Ascending aorta (tissue), 2 donors: ENCODE measurements at regions not wholly inside any gene's neighbourhood (a gene's known extent, or its start where the extent isn't known, plus 50 kb on each side); places are given as distances from the start of the nearest gene placed in this dataset.
A peak's percentile ranks its signal among the peaks of the same experiment; 100 is the strongest.

Experiments used
- DNase-seq, 2 donors: peaks; one replicate each; pipeline ENCODE4 v3.0.0-alpha.2; 2019; ENCODE audit warnings: low spot score in 2 of 2
- H3K27ac ChIP-seq, 2 donors: fragments of 200-600 bp; sonication (generic); one replicate each; pipeline ENCODE4 v1.5.1; 2016 to 2017; ENCODE audit warnings: mild to moderate bottlenecking in 1 of 2
- H3K27me3 ChIP-seq: fragments of 200-600 bp; sonication (generic); one replicate; pipeline ENCODE4 v1.5.1; 2017
- H3K36me3 ChIP-seq, 2 donors: fragments of 200-600 bp; sonication (generic); one replicate each; pipeline ENCODE4 v1.5.1; 2016
- H3K4me1 ChIP-seq, 2 donors: fragments of 200-600 bp; sonication (generic); one replicate each; pipeline ENCODE4 v1.5.1; 2016 to 2017; ENCODE audit warnings: mild to moderate bottlenecking in 1 of 2
- H3K4me3 ChIP-seq, 2 donors: fragments of 200-600 bp; sonication (generic); one replicate each; pipeline ENCODE4 v1.5.1; 2016 to 2017; ENCODE audit warnings: mild to moderate bottlenecking in 1 of 2
- H3K9me3 ChIP-seq, 2 donors: fragments of 200-600 bp; sonication (generic); one replicate each; pipeline ENCODE4 v1.5.1; 2016
- CTCF ChIP-seq, 3 experiments: fragments of 200-600 bp in 2 of 3; fragments of 450-650 bp in 1 of 3; sonication (generic) in 2 of 3; IDR thresholded peaks; one replicate each; pipeline ENCODE4 v1.5.1; 2016 to 2019; ENCODE audit warnings: antibody characterized with exemption in 3 of 3, mild to moderate bottlenecking in 1 of 3, moderate library complexity in 1 of 3
- intact Hi-C: fragments of 100-400 bp; cut with DNase I; formaldehyde crosslinking; loops from one replicate; pipeline ENCODE4 v1.15.1; 2023

- no peak overlapping the region for H3K27ac ChIP-seq
- H3K27me3 ChIP-seq: no peaks in the 10 kb centered on the region
- no peak for DNase-seq
- H3K9me3 ChIP-seq: no peaks in the 10 kb centered on the region
- TF ChIP-seq CTCF (IDR thresholded peaks at IDR 0.05): no peak
- intact Hi-C loops: no loop called here
- H3K36me3 ChIP-seq: no peaks in the 10 kb centered on the region
- H3K4me1 ChIP-seq: peaks cover 0 to 3% of the 10 kb centered on the region in 2 donors
- H3K4me3 ChIP-seq: no peak overlapping the region
Observed at GRCh38 chr2:224223851-224224555, 177.9 kb downstream of the FAM124B start.

DNA sequence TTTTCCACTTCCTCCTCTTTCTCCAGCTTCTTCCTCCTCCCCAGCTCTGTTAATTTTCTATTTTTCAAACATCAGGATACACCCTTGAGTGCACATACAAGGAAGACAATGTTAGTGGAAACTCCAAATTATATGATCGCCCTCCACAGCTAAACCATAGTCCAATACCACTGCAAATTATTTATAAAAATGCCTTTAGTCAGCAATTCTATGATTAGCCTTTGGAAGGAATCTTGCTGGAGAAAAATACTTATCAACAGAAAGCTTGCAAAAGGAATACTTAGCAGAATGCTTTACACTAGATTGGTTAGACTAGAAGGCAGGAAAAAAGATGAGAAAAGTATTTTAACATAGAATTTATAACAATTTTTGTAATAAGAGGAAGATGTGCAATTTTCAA lies 178.9 kb downstream of the FAM124B start:
- Histone ChIP-seq H3K4me1 (peaks cover 0 to 3% of the 10 kb centered on the region in 2 donors), H3K9me3 (no peaks in the 10 kb centered on the region), H3K27ac (no peak overlapping the region), H3K27me3 (no peaks in the 10 kb centered on the region), H3K36me3 (no peaks in the 10 kb centered on the region), H3K4me3 (no peak overlapping the region)
- intact Hi-C loops: no loop called here
- TF ChIP-seq CTCF (IDR thresholded peaks at IDR 0.05): no peak
- no peak for DNase-seq

GRCh38 chr2:224222291-224222690 lies 179.6 kb downstream of the FAM124B start:
- H3K4me3 ChIP-seq: no peak overlapping the region
- H3K27me3 ChIP-seq: no peaks in the 10 kb centered on the region
- intact Hi-C loops: no loop called here
- H3K4me1 ChIP-seq: peaks cover 0 to 3% of the 10 kb centered on the region in 2 donors
- no peak for TF ChIP-seq CTCF (IDR thresholded peaks at IDR 0.05)
- no peak for DNase-seq
- H3K9me3 ChIP-seq: no peaks in the 10 kb centered on the region
- no peak overlapping the region for H3K27ac ChIP-seq
- H3K36me3 ChIP-seq: no peaks in the 10 kb centered on the region

DNA sequence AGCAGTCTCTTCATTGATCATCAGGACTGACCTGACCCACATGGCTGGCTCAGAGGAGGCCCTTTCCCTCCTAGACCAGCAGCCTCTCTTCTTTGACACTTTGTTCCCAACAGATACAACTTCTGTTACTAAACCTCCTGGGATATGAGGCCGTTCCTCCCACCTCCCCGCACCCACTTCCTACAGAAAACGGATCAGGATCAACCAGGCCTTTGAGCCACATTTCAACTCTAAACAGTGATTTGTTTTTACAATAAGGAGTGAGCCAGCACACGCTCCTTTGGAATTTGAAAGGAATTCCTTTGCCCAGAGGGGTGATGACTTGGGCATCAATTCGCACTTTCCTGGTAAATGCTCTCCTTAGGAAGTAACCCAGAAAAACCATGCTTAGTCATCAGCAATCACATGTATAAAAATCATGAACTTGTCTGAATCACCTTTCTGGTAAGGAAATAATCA lies 180.4 kb downstream of the FAM124B start:
- no peak overlapping the region for H3K4me3 ChIP-seq
- H3K27ac ChIP-seq: no peak overlapping the region
- no peaks in the 10 kb centered on the region for H3K9me3 ChIP-seq
- no peaks in the 10 kb centered on the region for H3K36me3 ChIP-seq
- no peak for TF ChIP-seq CTCF (IDR thresholded peaks at IDR 0.05)
- H3K27me3 ChIP-seq: no peaks in the 10 kb centered on the region
- H3K4me1 ChIP-seq: peaks cover 0 to 3% of the 10 kb centered on the region in 2 donors
- DNase-seq: no peak
- intact Hi-C loops: no loop called here

DNA sequence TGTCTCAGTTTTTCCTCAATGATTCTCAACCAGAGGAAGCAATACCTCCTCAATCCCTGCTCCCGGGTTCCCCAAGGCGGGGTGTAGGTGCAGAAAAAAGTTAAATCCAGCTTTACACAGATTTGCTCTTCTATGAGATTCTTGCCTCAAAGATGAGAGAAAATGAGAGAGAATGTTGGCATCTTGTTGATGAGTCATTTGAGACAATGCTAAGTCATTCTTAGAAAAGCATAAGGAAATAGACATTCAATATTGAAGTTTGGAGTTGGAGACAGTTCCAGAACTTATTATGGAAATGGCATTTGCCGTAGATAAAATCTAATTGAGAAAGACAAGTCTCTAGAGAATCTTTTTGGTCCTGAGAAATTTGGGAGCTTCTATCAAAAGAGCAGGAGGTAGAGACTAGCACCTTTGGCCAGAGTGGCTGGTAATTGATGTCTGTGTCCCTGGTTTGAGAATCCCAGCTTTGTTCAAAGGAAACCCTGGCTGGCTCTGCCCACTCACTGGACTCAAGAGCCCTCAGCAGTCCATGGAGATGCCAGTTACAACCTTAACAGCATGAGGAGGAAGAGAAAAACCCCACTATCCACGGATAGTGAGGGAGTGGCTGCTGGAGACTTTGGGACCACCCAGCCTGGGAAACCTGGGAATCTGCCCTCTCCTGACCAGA lies 181.2 kb downstream of the FAM124B start:
- Histone ChIP-seq H3K36me3 (no peaks in the 10 kb centered on the region), H3K27ac (peak overlapping the region in 1 of 2 donors; percentile 29), H3K9me3 (no peaks in the 10 kb centered on the region), H3K4me3 (no peak overlapping the region), H3K27me3 (no peaks in the 10 kb centered on the region), H3K4me1 (peaks cover 0 to 3% of the 10 kb centered on the region in 2 donors)
- TF ChIP-seq CTCF (IDR thresholded peaks at IDR 0.05): no peak
- intact Hi-C loops: no loop called here
- DNase-seq: no peak
